NOMO-1 treated with dmso at 0.1 percent for 144 hours (cell line): ENCODE measurements at regions not wholly inside any gene's neighbourhood (a gene's known extent, or its start where the extent isn't known, plus 50 kb on each side); places are given as distances from the start of the nearest gene placed in this dataset.

Source experiments
- DNase-seq: peaks from one replicate; lab custom pipeline; 2025; ENCODE audit not compliant: unreplicated experiment; lab: John Stamatoyannopoulos, UW

DNA sequence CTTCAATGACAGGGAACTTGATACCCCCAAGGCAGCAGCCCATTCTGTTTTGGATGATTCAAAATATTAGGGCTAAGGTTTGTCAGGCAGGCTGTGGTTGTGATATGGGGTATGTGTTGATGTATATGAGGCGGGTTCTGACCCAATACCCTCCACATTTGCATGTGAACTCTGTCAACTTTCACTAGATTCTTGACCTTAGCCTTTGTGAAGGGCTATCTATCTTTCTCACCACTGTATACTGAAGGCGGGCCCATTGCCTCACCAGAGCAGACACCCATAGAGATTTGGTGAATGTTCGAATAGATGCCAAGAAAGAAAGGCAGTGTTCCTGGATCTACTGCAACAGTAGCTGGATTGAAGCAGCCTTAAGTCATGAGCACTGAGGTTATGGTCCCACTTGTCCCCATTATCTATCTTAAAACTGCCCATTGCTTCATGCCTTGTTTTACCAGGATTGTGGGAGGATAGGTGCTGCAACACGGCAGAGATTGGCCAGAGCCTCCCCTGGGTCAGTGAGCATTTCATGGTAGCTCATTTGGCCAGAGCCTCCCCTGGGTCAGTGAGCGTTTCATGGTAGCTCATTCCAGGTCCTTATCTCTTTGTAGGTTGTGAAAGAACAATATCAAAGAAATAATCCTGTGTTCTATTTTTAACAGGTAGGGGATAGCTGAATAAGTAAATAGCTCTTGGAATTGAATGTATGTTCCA lies 399.6 kb downstream of the TMEM135 start:
- DNase-seq: no peak

DNA sequence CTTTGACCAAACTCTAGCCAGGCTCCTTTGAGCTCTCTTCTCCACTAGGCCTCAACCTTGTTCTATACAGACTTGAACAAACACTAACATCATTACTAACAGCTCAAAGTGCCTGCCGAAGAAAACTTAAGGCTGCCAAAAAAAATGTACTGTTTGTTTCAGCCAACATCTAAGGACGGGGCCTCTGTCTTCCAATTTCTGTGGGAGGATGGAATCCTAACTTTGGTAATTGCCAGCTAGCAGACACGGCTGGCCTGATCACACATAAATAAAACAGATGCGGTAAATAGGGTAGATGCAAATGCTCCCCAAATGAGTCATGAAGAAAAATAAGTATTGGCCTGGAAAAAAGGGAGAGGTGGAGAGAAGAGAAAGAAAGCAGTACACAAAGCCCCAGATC lies 394.3 kb downstream of the TMEM135 start:
- no peak for DNase-seq

DNA sequence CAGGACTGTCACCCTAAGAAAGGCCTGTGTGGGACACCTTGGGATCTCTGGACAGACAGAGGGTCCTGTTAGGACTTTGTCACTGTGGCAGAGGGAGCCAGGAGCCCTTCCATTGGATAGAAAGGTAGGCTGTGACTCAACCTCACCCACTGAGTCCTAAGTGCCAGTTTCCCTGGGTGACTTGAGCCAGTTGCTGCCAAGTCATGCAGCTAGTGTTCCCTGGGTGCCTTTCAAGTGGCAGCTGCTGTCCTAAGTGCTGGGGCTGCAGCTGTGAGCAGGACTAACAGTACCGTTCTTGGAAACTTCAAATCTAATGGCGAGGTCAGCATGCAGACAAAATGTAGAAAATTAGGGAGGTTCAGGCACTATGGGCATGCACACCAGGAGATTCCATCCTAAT lies 393.7 kb downstream of the TMEM135 start:
- DNase-seq: no peak

DNA sequence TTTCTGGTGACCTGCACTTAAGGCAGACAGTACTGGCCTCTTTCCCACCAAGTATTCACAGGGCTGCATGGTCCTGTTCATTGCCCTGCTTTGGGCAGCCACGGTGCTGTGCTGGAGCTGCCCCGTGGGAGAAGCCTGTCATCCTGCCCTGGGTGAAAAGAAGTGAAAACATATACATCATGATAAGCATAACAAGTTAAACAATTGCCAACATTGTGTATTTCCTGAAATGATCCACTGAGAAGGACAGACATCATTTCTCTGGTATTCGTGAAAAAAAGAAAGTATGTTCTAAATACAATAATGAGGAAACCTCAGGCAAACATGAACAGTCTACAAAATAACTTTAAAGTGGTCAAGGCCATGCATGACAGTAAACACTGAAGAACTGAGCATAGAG lies 393.1 kb downstream of the TMEM135 start:
- no peak for DNase-seq

DNA sequence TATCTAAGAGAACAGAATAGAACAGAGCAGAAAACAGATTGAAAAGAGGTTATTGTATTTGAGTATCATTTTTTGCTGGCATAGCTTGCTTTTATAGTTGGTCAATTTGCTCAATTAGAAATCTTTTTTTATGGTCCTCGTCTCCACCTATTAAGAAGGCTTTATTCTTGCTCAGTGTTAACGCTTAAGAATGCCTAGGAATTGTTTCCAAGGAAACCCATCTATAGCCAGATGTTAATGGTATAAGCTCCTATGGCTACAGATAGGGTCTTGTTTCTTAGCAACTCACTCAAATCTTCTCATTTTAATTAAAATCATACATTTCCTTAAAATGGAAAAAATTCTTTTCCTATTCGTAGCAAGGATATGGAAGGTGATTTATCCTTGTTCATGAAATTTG lies 392.3 kb downstream of the TMEM135 start:
- DNase-seq: no peak

DNA sequence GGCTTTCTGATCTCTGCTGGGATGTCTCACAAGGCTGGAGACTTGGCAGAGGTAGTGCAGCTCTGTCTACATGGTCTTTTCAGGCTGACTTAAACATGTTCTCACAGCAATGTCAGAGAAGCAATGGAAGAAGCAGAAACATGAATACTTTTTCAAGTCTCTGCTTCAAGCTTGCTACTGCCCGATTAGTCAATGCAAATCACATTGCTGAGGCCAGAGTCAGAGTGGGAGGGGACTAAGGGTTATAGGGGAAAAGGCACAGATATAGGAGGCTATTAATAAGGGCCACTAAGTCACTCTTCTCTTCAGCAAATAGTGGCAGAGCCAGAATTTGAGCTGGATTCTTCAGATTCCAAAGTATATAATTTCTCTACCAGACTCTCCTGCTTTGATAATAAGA lies 390.5 kb downstream of the TMEM135 start:
- no peak for DNase-seq

DNA sequence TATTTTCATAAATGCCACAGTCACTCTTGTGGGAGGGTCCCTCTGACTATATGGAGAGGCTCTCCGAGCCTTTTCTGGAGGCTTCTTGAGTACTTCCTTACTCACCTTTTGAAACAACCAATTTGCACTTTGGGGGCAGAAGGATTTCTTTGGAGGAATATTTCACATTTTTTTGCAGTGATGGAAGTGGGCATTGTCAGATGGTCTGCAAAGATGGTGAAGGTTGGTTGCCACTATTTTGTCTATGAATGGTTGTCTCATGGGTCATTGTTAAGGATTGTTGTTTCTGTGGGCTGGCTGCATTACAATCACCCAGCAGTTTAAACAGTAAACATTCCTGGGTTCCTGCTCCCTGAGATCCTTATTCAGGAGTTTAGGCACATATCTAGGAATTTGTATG lies 388.2 kb downstream of the TMEM135 start:
- no peak for DNase-seq

DNA sequence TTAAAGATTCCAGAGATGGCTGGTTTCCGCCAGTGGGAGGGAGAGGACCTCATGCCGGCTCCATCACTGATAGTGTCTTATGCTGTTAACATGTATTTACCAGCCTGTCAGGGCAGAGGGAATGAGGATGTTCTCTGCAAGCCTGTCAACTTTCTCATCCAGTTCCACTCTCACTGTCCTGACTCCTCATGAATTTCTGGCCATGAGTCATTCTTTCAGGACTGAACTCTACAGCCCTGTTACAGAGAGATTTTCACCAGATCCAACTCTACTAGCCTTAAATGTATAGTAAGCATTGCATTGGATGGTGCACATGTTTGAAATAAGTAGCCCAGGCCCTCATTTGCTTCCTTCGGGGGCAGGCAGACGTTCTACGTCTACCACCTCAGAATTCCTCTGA lies 387.7 kb downstream of the TMEM135 start:
- no peak for DNase-seq

DNA sequence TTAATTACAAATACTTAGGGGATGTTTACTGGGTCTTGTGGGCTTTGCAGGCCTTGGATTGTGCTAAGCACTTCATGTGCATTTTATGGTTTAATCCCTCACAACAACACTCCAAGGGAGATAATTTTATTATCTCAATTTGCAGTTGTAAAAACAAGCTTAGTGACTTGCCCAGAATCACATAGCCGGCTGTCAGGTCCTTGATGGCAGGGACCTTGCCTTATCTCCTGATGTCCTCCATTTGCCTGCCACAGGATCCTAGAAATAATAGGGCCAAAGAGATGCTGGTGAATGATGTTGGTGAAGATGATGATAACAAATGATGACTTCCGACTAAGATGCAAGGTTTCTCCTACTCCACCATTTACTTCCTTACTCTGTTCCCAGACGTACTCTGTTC lies 385.4 kb downstream of the TMEM135 start:
- DNase-seq: no peak

DNA sequence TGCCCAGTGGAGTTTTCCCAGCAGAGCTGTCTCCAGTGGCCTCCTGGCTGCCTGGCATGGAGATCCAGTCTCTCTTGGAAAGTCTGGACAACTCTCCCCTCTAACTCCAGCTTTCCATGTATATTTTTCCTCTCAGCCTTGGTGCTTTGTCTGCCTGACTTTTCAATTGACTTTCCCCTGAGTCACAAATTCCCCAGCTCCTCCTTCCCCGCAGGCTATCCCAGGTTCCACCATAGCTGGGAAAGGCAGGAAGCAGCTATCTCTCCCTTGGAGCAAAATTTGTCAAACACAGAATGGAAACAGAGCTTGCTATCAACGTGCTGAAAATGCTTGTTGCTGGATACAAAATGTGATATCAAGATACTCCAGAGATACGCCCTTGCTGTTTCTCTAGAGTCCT lies 384.8 kb downstream of the TMEM135 start:
- no peak for DNase-seq

DNA sequence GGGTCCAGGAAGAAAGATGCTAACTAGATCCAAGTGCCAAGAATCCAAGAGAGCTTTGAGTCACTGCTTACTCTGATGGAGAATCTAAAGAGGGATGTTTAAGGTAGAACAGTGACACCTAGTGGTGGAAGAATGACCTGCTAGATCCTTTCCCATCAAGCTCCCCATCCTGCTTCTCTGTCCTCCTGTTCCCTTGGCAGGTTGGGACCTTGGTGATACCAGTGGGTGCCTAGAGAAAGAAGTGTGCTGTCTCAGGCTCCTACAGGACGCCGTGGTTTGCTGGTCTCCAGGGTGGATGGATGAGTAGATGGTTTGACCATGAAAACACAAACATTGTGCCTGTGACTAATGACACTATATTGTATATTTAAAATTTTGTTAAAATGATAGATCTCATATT lies 383.7 kb downstream of the TMEM135 start:
- no peak for DNase-seq

DNA sequence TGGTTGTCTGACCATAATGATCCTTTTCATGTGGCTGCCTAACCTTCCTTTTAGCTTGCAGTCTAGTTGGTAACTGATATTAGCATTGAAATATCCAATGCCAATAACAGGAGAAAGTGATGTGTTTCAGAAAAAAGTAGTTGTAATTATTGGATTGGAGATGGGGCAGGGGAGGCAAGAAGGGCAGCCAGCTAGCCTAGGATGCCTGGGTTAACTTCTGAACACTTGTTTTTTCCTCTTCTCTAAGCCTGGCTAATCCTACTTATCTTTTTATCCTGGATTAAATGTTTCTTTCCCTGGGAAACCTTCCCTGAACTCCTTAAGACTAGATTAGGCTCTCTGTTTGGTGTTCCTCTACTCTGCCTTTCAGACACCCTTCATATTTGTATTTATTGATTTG lies 380.2 kb downstream of the TMEM135 start:
- DNase-seq: no peak

DNA sequence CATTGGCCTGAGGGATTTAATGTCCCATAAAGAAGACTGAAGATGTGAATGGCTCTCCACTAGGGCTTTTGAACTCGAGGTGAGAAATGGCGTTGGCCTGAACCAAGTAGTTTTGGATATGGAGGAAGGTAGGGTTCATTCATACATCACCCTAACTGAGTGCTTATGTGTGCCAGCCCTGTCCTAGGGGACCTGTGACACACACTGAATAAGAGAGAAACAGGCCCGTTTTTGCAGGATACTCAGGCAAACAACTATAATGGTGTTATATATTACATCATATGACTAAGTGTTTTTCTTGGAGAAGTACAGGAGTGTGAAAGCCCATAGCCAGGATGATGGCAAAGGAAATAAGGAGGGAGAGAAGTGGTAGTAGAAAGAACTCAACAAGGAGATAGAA lies 368.1 kb downstream of the TMEM135 start:
- no peak for DNase-seq

DNA sequence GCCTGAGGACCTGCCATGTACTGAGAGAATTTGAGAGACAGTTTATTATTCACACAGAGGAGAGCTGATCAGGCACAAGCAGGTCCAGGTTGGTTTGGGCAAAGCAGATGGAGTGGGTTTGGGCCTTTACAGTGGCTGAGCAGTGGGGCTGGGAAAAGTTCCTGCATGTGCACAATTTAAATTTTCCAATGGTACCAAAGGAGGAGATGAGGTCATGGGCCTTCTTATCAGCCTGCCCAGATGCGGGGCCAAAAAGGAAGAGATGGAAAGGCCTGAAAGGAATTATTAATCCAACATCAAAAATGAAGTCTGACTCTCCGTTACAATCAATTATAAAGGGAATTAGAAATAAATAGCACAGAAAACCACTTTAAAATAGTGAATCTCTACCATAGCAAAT lies 367.6 kb downstream of the TMEM135 start:
- no peak for DNase-seq

DNA sequence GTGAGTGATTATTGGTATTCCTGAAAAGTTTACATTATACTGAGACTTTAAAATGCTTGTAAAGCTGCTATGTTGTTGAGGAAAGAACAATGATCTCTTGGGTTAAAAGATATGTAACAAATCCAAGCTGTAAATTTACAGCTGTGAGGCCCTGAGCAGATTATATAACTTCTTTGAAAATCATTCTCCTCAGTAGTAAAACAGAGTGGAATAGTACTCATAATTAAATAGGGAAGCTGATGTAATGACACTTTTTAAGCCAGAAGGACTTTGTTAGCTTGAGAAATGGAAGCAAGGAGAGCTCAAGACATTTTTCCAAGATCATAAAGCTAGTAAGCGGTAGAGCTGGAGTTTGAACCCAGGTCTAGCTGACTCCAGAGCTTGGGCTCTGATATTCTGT lies 363.9 kb downstream of the TMEM135 start:
- no peak for DNase-seq

DNA sequence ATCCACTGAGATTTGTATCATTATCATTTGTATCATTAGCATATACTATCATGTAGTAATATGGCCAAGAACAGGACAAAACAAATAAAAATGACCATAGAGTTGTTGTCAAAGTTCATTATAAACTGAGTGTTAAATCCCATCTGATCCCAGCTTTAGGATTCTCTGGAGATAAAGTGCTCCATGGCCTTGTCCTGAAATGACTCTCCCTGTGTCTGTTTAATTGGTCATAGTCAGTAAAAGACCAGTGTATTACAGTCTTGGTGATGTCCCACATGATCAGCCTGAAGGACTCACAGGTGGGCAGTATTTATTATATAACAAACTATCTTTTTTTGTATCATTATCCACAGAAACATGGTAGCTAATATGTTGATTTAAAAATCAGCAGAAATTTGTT lies 361.6 kb downstream of the TMEM135 start:
- no peak for DNase-seq

DNA sequence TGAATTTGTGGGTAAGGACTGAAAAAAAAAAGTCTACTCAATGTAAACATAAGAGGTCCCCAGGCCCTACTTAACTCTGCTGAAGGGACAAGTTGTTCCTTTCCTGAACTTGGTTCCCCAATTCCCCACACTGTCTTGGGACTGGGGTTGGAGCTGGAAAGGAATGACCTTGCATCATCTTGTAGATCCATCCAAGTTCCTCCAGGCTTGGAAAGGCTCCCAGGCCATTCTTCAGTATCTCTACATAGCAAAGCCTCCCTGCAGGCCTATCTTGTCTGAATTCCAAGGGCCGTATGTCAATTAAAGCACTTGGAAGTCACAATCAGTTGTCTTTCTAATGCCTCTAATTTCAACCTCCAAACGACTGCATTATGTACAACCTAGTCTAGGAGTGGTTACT lies 361.2 kb downstream of the TMEM135 start:
- no peak for DNase-seq

DNA sequence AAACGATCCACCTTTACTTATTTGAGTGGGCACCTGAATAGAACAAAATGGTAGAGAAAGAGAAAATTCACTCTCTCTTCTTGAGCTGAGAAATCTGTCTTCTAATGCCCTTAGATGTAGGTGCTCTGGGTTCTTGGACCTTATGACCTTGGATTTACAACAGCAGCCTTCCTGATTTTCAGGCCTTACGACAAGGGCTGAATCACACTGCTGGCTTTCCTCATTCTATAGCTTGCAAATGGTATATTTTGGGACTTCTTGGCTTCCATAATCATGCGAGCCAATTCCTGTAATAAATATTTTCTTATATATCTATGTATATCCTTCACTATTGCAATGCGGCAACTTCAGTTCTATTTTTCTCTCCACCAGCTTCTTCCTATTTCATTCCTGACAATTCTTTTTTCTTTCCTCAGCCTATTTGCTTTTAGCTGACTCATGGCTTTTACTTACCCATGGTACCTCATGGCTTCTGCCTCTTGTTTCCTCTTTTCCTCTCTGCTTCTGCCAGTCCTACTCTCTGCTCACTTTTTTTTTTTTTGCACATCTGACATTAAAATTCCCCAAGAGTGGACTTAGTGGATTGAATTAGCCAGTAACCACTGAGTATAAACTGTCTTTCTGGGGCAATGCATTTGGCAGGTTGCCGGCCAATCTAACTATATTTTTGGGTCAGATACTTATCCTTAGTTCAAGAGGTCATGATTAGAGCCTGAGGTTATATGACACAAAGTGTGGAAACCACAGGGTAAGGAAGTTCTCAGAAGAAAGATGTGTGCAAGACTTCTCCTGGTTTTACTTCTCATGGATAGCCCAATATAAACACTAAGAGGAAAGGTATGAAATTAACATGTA lies 359.5 kb downstream of the TMEM135 start:
- no peak for DNase-seq

DNA sequence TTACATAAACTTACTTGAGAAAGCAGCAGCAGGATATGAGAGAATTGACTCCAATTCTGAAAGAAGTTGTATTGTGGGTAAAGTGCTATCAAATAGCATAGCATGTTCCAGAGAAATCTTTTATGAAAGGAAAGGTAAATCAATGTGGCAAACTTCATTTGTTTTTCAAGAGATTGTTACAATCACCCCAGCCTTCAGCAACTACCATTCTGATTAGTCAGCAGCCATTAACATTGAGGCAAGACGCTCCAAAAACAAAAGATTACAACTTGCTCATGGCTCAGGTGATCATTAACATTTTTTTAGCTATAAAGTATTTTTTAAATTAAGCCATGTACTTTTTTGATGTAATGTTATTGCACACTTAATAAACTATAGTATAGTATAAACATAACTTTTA lies 357.2 kb downstream of the TMEM135 start:
- no peak for DNase-seq

DNA sequence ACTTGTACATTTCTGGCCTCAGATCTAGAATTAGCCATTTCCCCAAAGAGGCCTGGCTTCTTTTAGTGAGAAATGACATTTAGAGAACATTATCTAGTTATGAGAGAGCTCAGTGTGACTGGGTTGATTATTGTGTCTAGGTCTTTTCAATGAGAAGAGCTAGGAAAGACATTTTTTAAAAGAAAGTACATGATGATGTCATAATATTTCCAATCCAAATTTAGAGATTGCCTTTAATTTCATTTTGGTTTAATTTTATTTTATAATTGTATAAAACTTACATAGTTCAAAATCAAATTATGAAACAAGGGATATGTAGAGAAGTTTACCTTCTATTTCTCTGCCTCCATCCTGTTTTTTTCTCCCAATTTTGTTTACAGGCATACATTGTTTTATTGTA lies 354.9 kb downstream of the TMEM135 start:
- DNase-seq: no peak

DNA sequence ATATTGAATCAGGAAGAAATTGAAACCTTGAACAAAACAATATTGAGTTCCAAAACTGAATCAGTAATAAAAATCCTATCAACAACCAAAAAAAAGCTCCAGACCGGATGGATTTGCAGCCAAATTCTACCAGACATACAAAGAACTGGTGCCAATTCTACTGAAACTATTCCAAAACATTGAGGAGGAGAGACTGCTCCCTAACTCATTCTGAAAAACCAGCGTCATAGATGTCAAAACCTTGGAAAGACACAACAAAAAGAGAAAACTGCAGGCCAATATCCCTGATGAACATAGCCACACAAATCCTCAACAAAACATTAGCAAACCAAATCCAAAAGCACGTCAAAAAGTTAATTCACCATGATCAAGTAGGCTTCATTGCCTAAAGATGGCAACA lies 353.8 kb downstream of the TMEM135 start:
- DNase-seq: no peak

DNA sequence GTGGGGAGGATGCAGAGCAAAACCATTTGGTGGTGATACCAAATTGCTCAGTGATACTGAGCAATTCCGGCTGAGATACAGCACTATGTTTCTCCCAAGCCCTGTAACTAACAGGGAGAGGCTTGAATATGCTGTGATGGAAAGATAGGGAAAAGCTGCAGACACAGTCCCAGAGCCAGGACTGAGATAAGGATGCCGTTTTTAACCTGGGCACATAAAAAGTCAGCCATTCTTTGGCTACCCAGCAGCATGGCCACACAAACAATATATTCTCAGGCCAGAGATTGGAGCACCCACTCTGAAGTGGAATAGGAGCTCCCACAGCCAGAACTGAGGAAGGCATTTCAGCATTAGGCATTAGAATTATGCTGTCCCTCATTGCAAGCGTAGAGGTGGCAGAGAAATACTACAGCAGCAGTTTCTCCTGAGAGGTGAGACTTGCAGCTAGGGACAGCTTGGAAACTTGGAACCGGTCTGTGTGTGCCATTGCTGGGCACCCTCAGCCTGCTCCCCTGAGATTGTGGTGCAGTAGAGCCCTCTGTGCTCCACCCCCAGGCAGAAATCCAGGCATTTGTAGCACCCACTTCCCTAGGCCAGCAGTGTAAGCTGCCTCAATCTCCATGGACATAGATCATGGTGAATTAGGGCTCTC lies 346.5 kb downstream of the TMEM135 start:
- no peak for DNase-seq
